ENCODE measurements at regions not wholly inside any gene's neighbourhood (a gene's known extent, or its start where the extent isn't known, plus 50 kb on each side); places are given as distances from the start of the nearest gene placed in this dataset.

GRCh38 chr15:66865622-66866611, 163.9 kb downstream of the SMAD6 start:
- no peak overlapping the region for H3K4me3 ChIP-seq (replicated peaks in 1 of 2; ENCODE audit: low read depth in 1 of 2, low read length in 2 of 2)
- intact Hi-C loops (cut with micrococcal nuclease) = no loop called here
- no peak for TF ChIP-seq EZH2phosphoT487 (IDR thresholded peaks at IDR 0.05; ENCODE audit: borderline replicate concordance)
- no peak for TF ChIP-seq RAD21 (IDR thresholded peaks at IDR 0.05; ENCODE audit: low read depth)
- no peak for TF ChIP-seq MAX (IDR thresholded peaks at IDR 0.05)
- TF ChIP-seq ELF1 (IDR thresholded peaks at IDR 0.05; ENCODE audit: borderline replicate concordance, low read depth) = no peak
- TF ChIP-seq EGR1 (IDR thresholded peaks at IDR 0.05; ENCODE audit: low read depth) = no peak
- no peak for TF ChIP-seq CTCF (IDR thresholded peaks at IDR 0.05 in 2 of 3, conservative IDR thresholded peaks at IDR 0.05 in 1 of 3; ENCODE audit: borderline replicate concordance in 1 of 3, insufficient read depth in 1 of 3, low read depth in 2 of 3, low read length in 2 of 3)
- TF ChIP-seq REST (IDR thresholded peaks at IDR 0.05; ENCODE audit: low read depth) = no peak
- no peak for TF ChIP-seq EZH2 (IDR thresholded peaks at IDR 0.05)
- TF ChIP-seq CBX3 (IDR thresholded peaks at IDR 0.05; ENCODE audit: low read depth) = no peak
- TF ChIP-seq TCF7L2 (IDR thresholded peaks at IDR 0.05; ENCODE audit: borderline replicate concordance, extremely low read depth, insufficient read depth, insufficient read length) = no peak
- no peak for TF ChIP-seq YY1 (IDR thresholded peaks at IDR 0.05; ENCODE audit: extremely low read depth, insufficient replicate concordance, low read depth, low read length)
- TF ChIP-seq POLR2A (IDR thresholded peaks at IDR 0.05; ENCODE audit: borderline replicate concordance, extremely low read depth, insufficient read depth, insufficient read length) = no peak
- H4K20me1 ChIP-seq (ENCODE audit: insufficient read depth) = no peaks in the 10 kb centered on the region
- no peak for ATAC-seq
- H3K4me2 ChIP-seq (ENCODE audit: low read length) = no peak overlapping the region
- ChIA-PET POLR2A (no interaction called here), CTCF (no interaction called here), RAD21 (ENCODE audit: low non-redundant PET in 1 of 2, low total read pairs in 2 of 2, uncharacterized antibody in 2 of 2, unreplicated experiment in 2 of 2) (no interaction called here)
- no peak for DNase-seq (ENCODE audit: low read depth, low spot score)
- H3K27me3 ChIP-seq (ENCODE audit: insufficient read depth, low read length) = no peaks in the 10 kb centered on the region
- H3K4me1 ChIP-seq (ENCODE audit: control insufficient read depth in 1 of 2, insufficient read depth in 2 of 2, low read length in 2 of 2) = peaks cover 0 to 22% of the 10 kb centered on the region in 2 experiments; a peak in 3 of 4 replicates
- no peaks in the 10 kb centered on the region for H3K36me3 ChIP-seq (ENCODE audit: control insufficient read depth in 1 of 2, insufficient read depth in 2 of 2, low read length in 2 of 2)
- BruUV-seq (replicated peaks) = no TSS peak
- H3K9ac ChIP-seq (ENCODE audit: low read length) = no peak overlapping the region
- H2AFZ ChIP-seq (ENCODE audit: low read depth, low read length, poor library complexity, severe bottlenecking) = no peak overlapping the region
- no peaks in the 10 kb centered on the region for H3K9me3 ChIP-seq (ENCODE audit: control insufficient read depth in 1 of 2, insufficient read depth in 1 of 2, low read depth in 1 of 2, low read length in 2 of 2)
- no peaks in the 10 kb centered on the region for H3K9me2 ChIP-seq (ENCODE audit: insufficient read depth)
- H3K27ac ChIP-seq (ENCODE audit: low read depth, low read length) = no peak overlapping the region
- no peaks in the 10 kb centered on the region for H3K79me2 ChIP-seq (ENCODE audit: insufficient read depth, low read length)
